ENCODE measurements at regions not wholly inside any gene's neighbourhood (a gene's known extent, or its start where the extent isn't known, plus 50 kb on each side); places are given as distances from the start of the nearest gene placed in this dataset.

DNA sequence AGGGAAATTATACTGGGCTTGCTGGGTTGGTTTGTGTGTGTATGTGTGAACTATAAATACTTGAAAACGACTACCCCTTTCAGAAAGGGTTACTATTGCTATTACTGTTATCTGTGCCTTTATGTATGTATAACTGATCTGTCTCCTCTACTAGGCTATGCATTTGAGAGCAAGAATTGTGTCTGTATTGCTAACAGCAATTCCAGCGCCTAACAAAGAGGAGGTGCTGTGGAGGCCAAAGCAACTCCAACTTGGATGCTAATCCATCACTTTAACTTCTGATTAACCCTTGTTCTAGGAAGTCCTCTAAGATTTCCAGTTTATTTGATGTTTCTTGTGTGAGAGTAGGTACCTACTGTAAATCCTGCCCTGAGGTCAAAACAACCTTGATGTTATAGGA, 313.9 kb downstream of the PCNX1 start:
- Histone ChIP-seq H3K9me3 (peaks cover 0 to 3% (median 0%) of the 10 kb centered on the region in 4 donors), H3K36me3 (no peaks in the 10 kb centered on the region), H3K4me3 (no peak overlapping the region), H3K4me1 (no peaks in the 10 kb centered on the region), H3K27me3 (no peaks in the 10 kb centered on the region), H3K27ac (no peak overlapping the region)
- 72 to 94% (median 84%) methylated on average over 2 of the region's 2 CpGs for WGBS, 5 donors
- no peak for TF ChIP-seq EP300 (IDR thresholded peaks at IDR 0.05)
- no peak for DNase-seq
- intact Hi-C loops (cut with DNase I; ENCODE audit: low total_unique reads), result no loop called here

DNA sequence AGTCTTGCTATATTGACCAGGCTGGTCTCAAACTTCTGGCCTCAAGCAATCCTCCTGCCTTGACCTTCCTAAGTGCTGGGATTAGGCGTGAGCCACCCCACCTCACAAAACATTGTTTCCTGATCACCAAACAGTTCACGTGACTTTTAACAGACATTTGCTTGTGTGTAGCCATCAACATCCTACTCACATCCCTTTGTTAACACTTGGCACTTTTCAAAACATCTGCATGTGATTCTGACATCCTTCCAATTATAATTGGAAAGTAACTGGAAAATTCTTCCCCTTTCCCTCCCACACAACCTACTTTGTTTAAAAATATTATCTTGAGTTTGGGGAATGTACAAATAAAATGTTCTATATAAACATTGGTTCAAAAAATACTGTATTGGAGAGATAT, 317.9 kb downstream of the PCNX1 start:
- TF ChIP-seq EP300 (IDR thresholded peaks at IDR 0.05) (no peak), POLR2A (IDR thresholded peaks at IDR 0.05) (no peak), POLR2AphosphoS5 (IDR thresholded peaks at IDR 0.05) (no peak)
- TF ChIP-seq, protein P1, sequence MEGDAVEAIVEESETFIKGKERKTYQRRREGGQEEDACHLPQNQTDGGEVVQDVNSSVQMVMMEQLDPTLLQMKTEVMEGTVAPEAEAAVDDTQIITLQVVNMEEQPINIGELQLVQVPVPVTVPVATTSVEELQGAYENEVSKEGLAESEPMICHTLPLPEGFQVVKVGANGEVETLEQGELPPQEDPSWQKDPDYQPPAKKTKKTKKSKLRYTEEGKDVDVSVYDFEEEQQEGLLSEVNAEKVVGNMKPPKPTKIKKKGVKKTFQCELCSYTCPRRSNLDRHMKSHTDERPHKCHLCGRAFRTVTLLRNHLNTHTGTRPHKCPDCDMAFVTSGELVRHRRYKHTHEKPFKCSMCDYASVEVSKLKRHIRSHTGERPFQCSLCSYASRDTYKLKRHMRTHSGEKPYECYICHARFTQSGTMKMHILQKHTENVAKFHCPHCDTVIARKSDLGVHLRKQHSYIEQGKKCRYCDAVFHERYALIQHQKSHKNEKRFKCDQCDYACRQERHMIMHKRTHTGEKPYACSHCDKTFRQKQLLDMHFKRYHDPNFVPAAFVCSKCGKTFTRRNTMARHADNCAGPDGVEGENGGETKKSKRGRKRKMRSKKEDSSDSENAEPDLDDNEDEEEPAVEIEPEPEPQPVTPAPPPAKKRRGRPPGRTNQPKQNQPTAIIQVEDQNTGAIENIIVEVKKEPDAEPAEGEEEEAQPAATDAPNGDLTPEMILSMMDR (IDR thresholded peaks at IDR 0.05), result no peak
- no peak for DNase-seq
- Histone ChIP-seq H3K27me3 (no peaks in the 10 kb centered on the region), H3K9me3 (no peaks in the 10 kb centered on the region), H3K4me1 (no peaks in the 10 kb centered on the region), H3K36me3 (no peaks in the 10 kb centered on the region), H3K4me3 (no peak overlapping the region), H3K27ac (no peak overlapping the region)
- intact Hi-C loops (cut with DNase I; ENCODE audit: low total_unique reads), result no loop called here
- 43 to 61% (median 48%) methylated on average over 2 of the region's 2 CpGs for WGBS, 5 donors

DNA sequence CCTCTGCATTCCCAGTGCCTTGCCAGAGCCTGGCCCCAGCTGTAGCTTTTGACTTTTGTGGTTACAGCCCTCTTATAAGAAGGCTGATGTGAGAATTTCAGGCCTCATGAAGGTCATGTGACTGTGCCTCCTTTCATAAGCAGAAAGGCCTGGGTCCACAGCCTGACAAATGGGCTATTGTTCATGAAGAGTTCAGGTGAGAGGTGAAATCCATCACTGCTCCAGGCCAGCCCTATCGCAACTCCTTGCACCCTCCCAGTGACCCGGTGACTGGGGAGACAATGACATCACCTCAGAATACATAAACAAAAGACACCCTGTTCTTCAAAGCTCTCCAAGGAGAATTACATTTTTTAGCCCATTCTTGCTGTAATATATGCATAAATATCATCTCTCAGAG, 321.5 kb downstream of the PCNX1 start:
- no peak overlapping the region for H3K27ac ChIP-seq
- no peaks in the 10 kb centered on the region for H3K9me3 ChIP-seq
- H3K27me3 ChIP-seq, result no peaks in the 10 kb centered on the region
- TF ChIP-seq, protein P1 (IDR thresholded peaks at IDR 0.05), result no peak
- TF ChIP-seq POLR2AphosphoS5 (IDR thresholded peaks at IDR 0.05) (no peak), POLR2A (IDR thresholded peaks at IDR 0.05) (no peak), EP300 (IDR thresholded peaks at IDR 0.05) (no peak)
- intact Hi-C loops (cut with DNase I; ENCODE audit: low total_unique reads), result no loop called here
- 26 to 65% (median 46%) methylated on average over 2 of the region's 2 CpGs for WGBS, 5 donors
- no peaks in the 10 kb centered on the region for H3K36me3 ChIP-seq
- H3K4me1 ChIP-seq, result no peaks in the 10 kb centered on the region
- DNase-seq, result no peak
- H3K4me3 ChIP-seq, result no peak overlapping the region

DNA sequence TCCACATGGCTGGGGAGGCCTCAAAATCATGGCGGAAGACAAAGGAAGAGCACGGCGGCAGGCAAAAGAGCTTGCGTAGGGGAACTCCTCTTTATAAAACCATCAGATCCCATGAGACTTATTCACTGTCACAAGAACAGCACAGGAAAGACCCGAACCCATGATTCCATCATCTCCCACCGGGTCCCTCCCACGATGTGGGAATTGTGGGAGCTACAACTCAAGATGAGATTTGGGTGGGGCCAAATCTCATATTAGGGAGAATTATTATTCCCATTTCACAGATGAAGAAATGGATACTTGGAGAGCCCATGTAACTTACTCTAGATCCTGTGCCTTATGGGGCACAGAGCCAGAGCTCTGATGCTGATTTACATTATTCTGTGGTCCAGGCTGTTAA, 322.6 kb downstream of the PCNX1 start:
- intact Hi-C loops (cut with DNase I; ENCODE audit: low total_unique reads), result no loop called here
- 87 to 98% (median 92%) methylated on average over 7 of the region's 7 CpGs for WGBS, 5 donors
- Histone ChIP-seq H3K4me1 (no peaks in the 10 kb centered on the region), H3K9me3 (no peaks in the 10 kb centered on the region), H3K36me3 (no peaks in the 10 kb centered on the region), H3K4me3 (no peak overlapping the region), H3K27ac (no peak overlapping the region), H3K27me3 (no peaks in the 10 kb centered on the region)
- DNase-seq, result no peak
- TF ChIP-seq POLR2AphosphoS5 (IDR thresholded peaks at IDR 0.05) (no peak), POLR2A (IDR thresholded peaks at IDR 0.05) (no peak), EP300 (IDR thresholded peaks at IDR 0.05) (no peak)
- TF ChIP-seq, protein P1 (IDR thresholded peaks at IDR 0.05), result no peak

DNA sequence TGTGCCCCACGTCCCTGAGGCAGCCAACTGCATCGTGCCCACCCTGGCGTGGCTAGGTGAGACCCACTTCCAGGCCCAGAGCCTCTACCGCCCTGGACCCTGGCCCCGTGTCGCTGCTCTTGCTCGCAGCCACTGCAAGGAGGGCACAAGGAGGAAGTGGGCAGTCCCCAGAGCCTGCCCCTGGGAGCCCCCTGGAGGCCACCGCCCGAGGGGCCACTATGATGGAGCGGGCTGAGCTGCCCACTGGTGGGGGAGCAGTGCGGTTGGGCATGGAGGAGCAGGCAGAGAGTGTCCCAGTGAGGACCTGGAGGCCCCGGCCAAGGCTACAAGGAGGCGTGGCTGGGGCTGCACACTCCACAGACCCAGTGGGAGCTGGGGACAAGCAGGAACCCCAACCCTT, 323.6 kb downstream of the PCNX1 start:
- no peaks in the 10 kb centered on the region for H3K4me1 ChIP-seq
- TF ChIP-seq POLR2A (IDR thresholded peaks at IDR 0.05), result no peak
- TF ChIP-seq POLR2AphosphoS5 (IDR thresholded peaks at IDR 0.05), result no peak
- TF ChIP-seq, protein P1 (IDR thresholded peaks at IDR 0.05), result no peak
- TF ChIP-seq EP300 (IDR thresholded peaks at IDR 0.05), result no peak
- no peaks in the 10 kb centered on the region for H3K27me3 ChIP-seq
- no peaks in the 10 kb centered on the region for H3K36me3 ChIP-seq
- H3K27ac ChIP-seq, result no peak overlapping the region
- no peak overlapping the region for H3K4me3 ChIP-seq
- DNase-seq, result no peak
- intact Hi-C loops (cut with DNase I; ENCODE audit: low total_unique reads), result no loop called here
- WGBS, 5 donors, result 87 to 96% (median 94%) methylated on average over 8 to 13 of the region's 13 CpGs
- no peaks in the 10 kb centered on the region for H3K9me3 ChIP-seq

Data from stomach (tissue), 8 donors.